ENCODE measurements at regions not wholly inside any gene's neighbourhood (a gene's known extent, or its start where the extent isn't known, plus 50 kb on each side); places are given as distances from the start of the nearest gene placed in this dataset.

GRCh38 chr18:78871618-78872017 is 108.0 kb upstream of the SALL3 start:
- Histone ChIP-seq H3K36me3 (no peaks in the 10 kb centered on the region), H3K27me3 (peaks cover 0 to 38% (median 0%) of the 10 kb centered on the region in 9 donors), H3K9me3 (no peaks in the 10 kb centered on the region), H3K4me3 (no peak overlapping the region), H3K4me1 (peaks cover 0 to 14% (median 0%) of the 10 kb centered on the region in 12 donors), H3K27ac (no peak overlapping the region)
- peak in 1 of 5 donors; percentile 47 for DNase-seq
- 50 to 69% (median 57%) methylated on average over 3 of the region's 3 CpGs for WGBS, 4 donors
- intact Hi-C loops (cut with DNase I), result loop anchor here in 4 of 10 donors (10.0 kb wide), 1 partner anchor 373 kb away; no protein-coding TSS in a partner anchor
- no peak for TF ChIP-seq CTCF (IDR thresholded peaks at IDR 0.05)
- no peak for TF ChIP-seq POLR2A (IDR thresholded peaks at IDR 0.05)
- ATAC-seq, result peak in 1 of 4 donors; percentile 13

- Histone ChIP-seq H3K27ac (no peak overlapping the region), H3K4me3 (no peak overlapping the region), H3K36me3 (no peaks in the 10 kb centered on the region), H3K9me3 (no peaks in the 10 kb centered on the region), H3K27me3 (peaks cover 0 to 35% (median 0%) of the 10 kb centered on the region in 9 donors), H3K4me1 (peaks cover 0 to 10% (median 0%) of the 10 kb centered on the region in 12 donors)
- intact Hi-C loops (cut with DNase I), result loop anchor here in 6 of 10 donors (2.0 to 10.0 kb wide), 2 partner anchors 371 to 373 kb away; no protein-coding TSS in a partner anchor
- no peak for TF ChIP-seq CTCF (IDR thresholded peaks at IDR 0.05)
- no peak for TF ChIP-seq POLR2A (IDR thresholded peaks at IDR 0.05)
- ATAC-seq, result no peak
- WGBS, 4 donors, result 71 to 78% (median 72%) methylated on average over 6 of the region's 6 CpGs
- DNase-seq, result no peak
These were observed 105.6 kb upstream of the SALL3 start for GRCh38 chr18:78873926-78874500.

GRCh38 chr18:78875016-78875777 is 104.4 kb upstream of the SALL3 start:
- intact Hi-C loops (cut with DNase I), result loop anchor here in 7 of 10 donors (2.0 to 10.0 kb wide), 3 partner anchors 370 to 372 kb away; no protein-coding TSS in a partner anchor
- H3K36me3 ChIP-seq, result no peaks in the 10 kb centered on the region
- ATAC-seq, result peak in 2 of 4 donors; percentile 38 to 49
- WGBS, 4 donors, result 54 to 66% (median 55%) methylated on average over 10 to 11 of the region's 11 CpGs
- no peaks in the 10 kb centered on the region for H3K9me3 ChIP-seq
- H3K4me1 ChIP-seq, result peaks cover 0 to 10% (median 0%) of the 10 kb centered on the region in 12 donors
- DNase-seq, result no peak
- TF ChIP-seq CTCF (IDR thresholded peaks at IDR 0.05) (peak in 11 of 12 donors; percentile 14 to 57 (median 39)), POLR2A (IDR thresholded peaks at IDR 0.05) (no peak)
- no peak overlapping the region for H3K4me3 ChIP-seq
- peaks cover 0 to 31% (median 0%) of the 10 kb centered on the region in 9 donors for H3K27me3 ChIP-seq
- H3K27ac ChIP-seq, result no peak overlapping the region

All from heart left ventricle (tissue), 16 donors.